GM12878 (cell line): ENCODE measurements at regions not wholly inside any gene's neighbourhood (a gene's known extent, or its start where the extent isn't known, plus 50 kb on each side); places are given as distances from the start of the nearest gene placed in this dataset.

Experiments used
- ATAC-seq: fragments of 200-7000 bp; cut with Tn5 transposase; 3 replicates; pipeline ENCODE4 v1.9.1; 2020; ENCODE audit warnings: mild to moderate bottlenecking, moderate library complexity
- BruUV-seq: library from RNA; stranded (reverse); fragments of 400-500 nt; replicated peaks from 2 replicates; lab custom pipeline; 2021; lab: Mats Ljungman, UMichigan
- CTCF ChIA-PET: fragments of 300-600 bp; sonication (Branson Sonifier 250); formaldehyde crosslinking; extraction: SDS; loops from one replicate; lab custom pipeline; 2021; ENCODE audit warnings: inconsistent platforms; lab: Yijun Ruan, JAX
- POLR2A ChIA-PET: fragments of 350-600 bp; formaldehyde crosslinking; extraction: SDS; loops from one replicate; lab custom pipeline; 2021; ENCODE audit warnings: inconsistent platforms; lab: Charles Lee
- RAD21 ChIA-PET: fragments of 300-600 bp; sonication (Branson Sonifier 250); formaldehyde crosslinking; loops from one replicate; lab custom pipeline; 2023; ENCODE audit warnings: antibody characterized with exemption; ENCODE audit not compliant: unreplicated experiment; lab: Charles Lee
- SMC1A ChIA-PET: fragments of 300-600 bp; sonication (Branson Sonifier 250); formaldehyde crosslinking; loops from one replicate; lab custom pipeline; 2023; ENCODE audit not compliant: unreplicated experiment, uncharacterized antibody; lab: Charles Lee
- DNase-seq: peaks from one replicate; pipeline ENCODE4 v3.0.0-alpha.2; 2011; ENCODE audit warnings: low read depth, low spot score
- FAIRE-seq: peaks from 3 replicates; lab custom pipeline; 2011; peaks lifted over from hg19 to GRCh38; lab: Jason Lieb, UNC
- H2AFZ ChIP-seq: 2 replicates; pipeline ENCODE4 v1.6.0; 2011; ENCODE audit warnings: low read depth, low read length, control low read depth; ENCODE audit not compliant: control insufficient read depth
- H3K27ac ChIP-seq: 2 replicates; pipeline ENCODE4 v1.5.1; 2011; ENCODE audit warnings: control low read depth; ENCODE audit not compliant: control insufficient read depth, insufficient read depth
- H3K27me3 ChIP-seq, 2 experiments: replicated peaks in 1 of 2; 2 replicates each; pipeline versions ENCODE4 v1.6.0 to v1.6.1; 2011; ENCODE audit warnings: low read length in 1 of 2; ENCODE audit not compliant: control insufficient read depth in 2 of 2, insufficient read depth in 2 of 2
- H3K36me3 ChIP-seq, 2 experiments: 2 replicates each; pipeline ENCODE4 v1.5.1; 2011; ENCODE audit warnings: low read length in 1 of 2; ENCODE audit not compliant: control insufficient read depth in 2 of 2, insufficient read depth in 2 of 2
- H3K4me1 ChIP-seq: 2 replicates; pipeline ENCODE4 v1.6.1; 2011; ENCODE audit warnings: mild to moderate bottlenecking, low read length, moderate library complexity, mixed read lengths; ENCODE audit not compliant: control insufficient read depth, insufficient read depth
- H3K4me2 ChIP-seq: 2 replicates; pipeline ENCODE4 v1.6.0; 2011; ENCODE audit warnings: control low read depth; ENCODE audit not compliant: control insufficient read depth, insufficient read depth
- H3K4me3 ChIP-seq: fragments of 200-600 bp; sonication (generic); 2 replicates; pipeline ENCODE4 v1.5.1; 2016
- H3K79me2 ChIP-seq: 2 replicates; pipeline ENCODE4 v1.6.0; 2011; ENCODE audit warnings: low read length; ENCODE audit not compliant: control insufficient read depth, insufficient read depth
- H3K9ac ChIP-seq: 2 replicates; pipeline ENCODE4 v1.8.0; 2011; ENCODE audit warnings: low read length, control low read depth, mixed read lengths; ENCODE audit not compliant: control insufficient read depth, insufficient read depth
- H3K9me3 ChIP-seq: replicated peaks from 3 replicates; pipeline ENCODE4 v1.5.1; 2011; ENCODE audit warnings: mild to moderate bottlenecking, low read length; ENCODE audit not compliant: control insufficient read depth, insufficient read depth
- H4K20me1 ChIP-seq: 2 replicates; pipeline ENCODE4 v1.6.0; 2011; ENCODE audit not compliant: control insufficient read depth, insufficient read depth
- CHD2 ChIP-seq: IDR thresholded peaks from 2 replicates; pipeline ENCODE4 v1.6.1; 2011; ENCODE audit warnings: low read depth, low read length, improper control_type of control experiment, borderline replicate concordance
- EZH2 ChIP-seq: IDR thresholded peaks from 2 replicates; pipeline ENCODE4 v1.6.1; 2012; ENCODE audit warnings: low read depth, mild to moderate bottlenecking, control low read depth, inconsistent platforms, low read length, borderline replicate concordance; ENCODE audit not compliant: control insufficient read depth
- YBX1 ChIP-seq: fragments of 450-650 bp; IDR thresholded peaks from 2 replicates; pipeline ENCODE4 v1.6.1; 2016; ENCODE audit warnings: antibody characterized with exemption
- ZNF24 ChIP-seq: fragments of 450-650 bp; IDR thresholded peaks from 2 replicates; pipeline ENCODE4 v1.6.1; 2017; ENCODE audit warnings: antibody characterized with exemption, mild to moderate bottlenecking
- ZNF622 ChIP-seq: fragments of 450-650 bp; IDR thresholded peaks from 2 replicates; pipeline ENCODE4 v1.6.1; 2017; ENCODE audit warnings: mild to moderate bottlenecking, inconsistent platforms
- WGBS: methylation state at CpG from one replicate; pipeline ENCODE4 v1.1.6; 2016; ENCODE audit warnings: low lambda C conversion rate; ENCODE audit not compliant: insufficient replicate concordance, insufficient coverage; ENCODE audit errors: missing lambda C conversion rate; 5-methylcytosine and 5-hydroxymethylcytosine counted together
- in situ Hi-C: fragments of 300-500 bp; cut with MboI; formaldehyde crosslinking; loops from 9 replicates; pipeline ENCODE4 v1.14.3; 2018; ENCODE audit warnings: mixed read lengths
- intact Hi-C: fragments of 100-400 bp; cut with micrococcal nuclease; formaldehyde crosslinking; loops from one replicate; pipeline ENCODE4 v1.14.2; 2022; ENCODE audit not compliant: unreplicated experiment
- TF ChIP-seq, protein P1 (sequence below): fragments of 450-650 bp; IDR thresholded peaks from 2 replicates; pipeline ENCODE4 v1.6.1; 2017; ENCODE audit warnings: mild to moderate bottlenecking, low read depth, inconsistent platforms; ENCODE audit not compliant: poor library complexity, severe bottlenecking
- TF ChIP-seq, protein P2 (sequence below): fragments of 450-650 bp; conservative IDR thresholded peaks from 2 replicates; pipeline ENCODE4 v1.6.1; 2017; ENCODE audit warnings: mild to moderate bottlenecking, moderate library complexity
- TF ChIP-seq, protein P3 (sequence below): fragments of 450-650 bp; formaldehyde crosslinking; IDR thresholded peaks from 2 replicates; pipeline ENCODE4 v1.5.0; 2022; ENCODE audit warnings: mild to moderate bottlenecking, missing genetic modification characterization

DNA sequence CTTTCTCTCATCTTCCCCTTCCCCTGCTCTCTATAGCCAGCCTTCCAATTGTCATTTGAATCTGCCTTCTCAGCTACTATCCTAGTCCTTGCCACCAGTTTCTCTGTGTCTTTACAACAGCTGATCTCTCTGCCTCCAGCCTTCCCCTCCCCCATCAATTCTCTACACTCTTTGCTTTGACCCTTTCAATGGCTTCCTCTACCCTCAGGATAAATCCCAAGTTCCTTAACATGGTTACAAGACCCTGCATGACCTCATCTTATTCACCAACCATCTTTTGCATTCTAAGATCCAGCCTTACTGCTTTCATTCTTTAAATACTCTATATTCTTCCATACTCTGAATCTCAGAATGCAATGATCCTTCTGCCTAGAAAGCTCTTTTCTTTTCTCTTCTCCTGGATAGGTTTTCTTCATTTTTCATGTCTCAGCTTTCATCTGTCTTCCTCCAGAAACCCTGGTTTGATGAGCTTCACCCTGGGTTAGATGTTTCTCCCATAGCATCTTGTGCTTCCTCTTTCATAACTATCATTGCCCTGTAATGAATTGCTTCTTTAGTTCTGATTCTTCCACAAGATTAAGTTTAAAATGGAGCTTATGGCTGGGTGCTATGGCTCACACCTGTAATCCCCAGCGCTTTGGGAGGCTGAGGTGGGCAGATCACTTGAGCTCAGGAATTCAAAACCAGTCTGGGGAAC lies 58.6 kb upstream of the ZSWIM6 start:
- H3K79me2 ChIP-seq, result no peaks in the 10 kb centered on the region
- DNase-seq (no peak), FAIRE-seq (no peak)
- H3K27ac ChIP-seq, result no peak overlapping the region
- no peak overlapping the region for H2AFZ ChIP-seq
- H3K4me3 ChIP-seq, result no peak overlapping the region
- ChIA-PET SMC1A (interaction anchor here (0.6 to 1.2 kb wide), 5 partner anchors 10 to 170 kb away, joined by 3 to 5 read pairs (median 3); no protein-coding TSS in a partner anchor), POLR2A (no interaction called here), RAD21 (no interaction called here), CTCF (interaction anchor here (2.0 kb wide), 1 partner anchor 11 kb away, joined by 7 read pairs; no protein-coding TSS in a partner anchor)
- H3K9me3 ChIP-seq, result no peaks in the 10 kb centered on the region
- no peaks in the 10 kb centered on the region for H3K27me3 ChIP-seq
- no peaks in the 10 kb centered on the region for H3K36me3 ChIP-seq
- BruUV-seq, result no TSS peak
- 0% methylated on average over 1 of the region's 1 CpG for WGBS
- intact Hi-C loops, result no loop called here
- H4K20me1 ChIP-seq, result no peaks in the 10 kb centered on the region
- TF ChIP-seq, protein P1, sequence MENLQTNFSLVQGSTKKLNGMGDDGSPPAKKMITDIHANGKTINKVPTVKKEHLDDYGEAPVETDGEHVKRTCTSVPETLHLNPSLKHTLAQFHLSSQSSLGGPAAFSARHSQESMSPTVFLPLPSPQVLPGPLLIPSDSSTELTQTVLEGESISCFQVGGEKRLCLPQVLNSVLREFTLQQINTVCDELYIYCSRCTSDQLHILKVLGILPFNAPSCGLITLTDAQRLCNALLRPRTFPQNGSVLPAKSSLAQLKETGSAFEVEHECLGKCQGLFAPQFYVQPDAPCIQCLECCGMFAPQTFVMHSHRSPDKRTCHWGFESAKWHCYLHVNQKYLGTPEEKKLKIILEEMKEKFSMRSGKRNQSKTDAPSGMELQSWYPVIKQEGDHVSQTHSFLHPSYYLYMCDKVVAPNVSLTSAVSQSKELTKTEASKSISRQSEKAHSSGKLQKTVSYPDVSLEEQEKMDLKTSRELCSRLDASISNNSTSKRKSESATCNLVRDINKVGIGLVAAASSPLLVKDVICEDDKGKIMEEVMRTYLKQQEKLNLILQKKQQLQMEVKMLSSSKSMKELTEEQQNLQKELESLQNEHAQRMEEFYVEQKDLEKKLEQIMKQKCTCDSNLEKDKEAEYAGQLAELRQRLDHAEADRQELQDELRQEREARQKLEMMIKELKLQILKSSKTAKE, result no peak
- no peak for TF ChIP-seq CHD2
- TF ChIP-seq, all 136 proteins: peak for 0
- no peak for ATAC-seq
- in situ Hi-C loops, result no loop called here
- Histone ChIP-seq H3K9ac (no peak overlapping the region), H3K4me2 (no peak overlapping the region), H3K4me1 (peaks cover 5% of the 10 kb centered on the region)

DNA sequence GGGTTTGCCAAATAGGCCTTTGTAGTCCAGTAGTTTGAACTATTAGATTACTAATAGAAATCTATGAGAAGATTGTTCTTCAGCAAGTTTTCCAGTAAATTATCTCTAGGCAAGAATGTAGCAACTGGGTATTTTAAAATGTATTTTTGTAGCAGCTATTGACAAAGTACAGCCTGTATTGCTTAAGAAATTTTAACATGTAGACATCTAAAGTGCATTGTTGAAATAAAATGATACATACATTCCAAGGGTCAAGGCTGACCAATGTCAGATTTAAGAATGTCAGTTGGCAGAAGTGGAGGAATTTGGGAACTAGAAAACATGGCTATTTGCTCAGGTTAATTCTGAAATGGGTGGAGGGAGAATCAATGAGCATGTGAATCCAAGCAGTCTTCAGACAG lies 57.5 kb upstream of the ZSWIM6 start:
- RAD21 ChIA-PET, result interaction anchor here (0.7 to 1.3 kb wide), 3 partner anchors 10 to 96 kb away, joined by 3 read pairs; no protein-coding TSS in a partner anchor
- Histone ChIP-seq H3K79me2 (no peaks in the 10 kb centered on the region), H4K20me1 (no peaks in the 10 kb centered on the region), H3K9me3 (no peaks in the 10 kb centered on the region), H3K27me3 (no peaks in the 10 kb centered on the region), H3K4me3 (no peak overlapping the region), H3K4me2 (no peak overlapping the region), H2AFZ (no peak overlapping the region), H3K27ac (no peak overlapping the region), H3K9ac (no peak overlapping the region), H3K36me3 (no peaks in the 10 kb centered on the region), H3K4me1 (peaks cover 5% of the 10 kb centered on the region)
- FAIRE-seq, result no peak
- in situ Hi-C loops, result no loop called here
- no peak for DNase-seq
- CTCF ChIA-PET, result interaction anchor here (1.4 to 2.0 kb wide), 2 partner anchors 12 to 28 kb away, joined by 3 to 7 read pairs; no protein-coding TSS in a partner anchor
- intact Hi-C loops, result no loop called here
- SMC1A ChIA-PET, result interaction anchor here (1.0 to 1.8 kb wide), 5 partner anchors 8 to 106 kb away, joined by 3 to 5 read pairs (median 3); no protein-coding TSS in a partner anchor
- BruUV-seq, result no TSS peak
- POLR2A ChIA-PET, result no interaction called here
- no peak for ATAC-seq
- TF ChIP-seq, protein P2, sequence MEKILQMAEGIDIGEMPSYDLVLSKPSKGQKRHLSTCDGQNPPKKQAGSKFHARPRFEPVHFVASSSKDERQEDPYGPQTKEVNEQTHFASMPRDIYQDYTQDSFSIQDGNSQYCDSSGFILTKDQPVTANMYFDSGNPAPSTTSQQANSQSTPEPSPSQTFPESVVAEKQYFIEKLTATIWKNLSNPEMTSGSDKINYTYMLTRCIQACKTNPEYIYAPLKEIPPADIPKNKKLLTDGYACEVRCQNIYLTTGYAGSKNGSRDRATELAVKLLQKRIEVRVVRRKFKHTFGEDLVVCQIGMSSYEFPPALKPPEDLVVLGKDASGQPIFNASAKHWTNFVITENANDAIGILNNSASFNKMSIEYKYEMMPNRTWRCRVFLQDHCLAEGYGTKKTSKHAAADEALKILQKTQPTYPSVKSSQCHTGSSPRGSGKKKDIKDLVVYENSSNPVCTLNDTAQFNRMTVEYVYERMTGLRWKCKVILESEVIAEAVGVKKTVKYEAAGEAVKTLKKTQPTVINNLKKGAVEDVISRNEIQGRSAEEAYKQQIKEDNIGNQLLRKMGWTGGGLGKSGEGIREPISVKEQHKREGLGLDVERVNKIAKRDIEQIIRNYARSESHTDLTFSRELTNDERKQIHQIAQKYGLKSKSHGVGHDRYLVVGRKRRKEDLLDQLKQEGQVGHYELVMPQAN, result no peak
- TF ChIP-seq, protein P3, sequence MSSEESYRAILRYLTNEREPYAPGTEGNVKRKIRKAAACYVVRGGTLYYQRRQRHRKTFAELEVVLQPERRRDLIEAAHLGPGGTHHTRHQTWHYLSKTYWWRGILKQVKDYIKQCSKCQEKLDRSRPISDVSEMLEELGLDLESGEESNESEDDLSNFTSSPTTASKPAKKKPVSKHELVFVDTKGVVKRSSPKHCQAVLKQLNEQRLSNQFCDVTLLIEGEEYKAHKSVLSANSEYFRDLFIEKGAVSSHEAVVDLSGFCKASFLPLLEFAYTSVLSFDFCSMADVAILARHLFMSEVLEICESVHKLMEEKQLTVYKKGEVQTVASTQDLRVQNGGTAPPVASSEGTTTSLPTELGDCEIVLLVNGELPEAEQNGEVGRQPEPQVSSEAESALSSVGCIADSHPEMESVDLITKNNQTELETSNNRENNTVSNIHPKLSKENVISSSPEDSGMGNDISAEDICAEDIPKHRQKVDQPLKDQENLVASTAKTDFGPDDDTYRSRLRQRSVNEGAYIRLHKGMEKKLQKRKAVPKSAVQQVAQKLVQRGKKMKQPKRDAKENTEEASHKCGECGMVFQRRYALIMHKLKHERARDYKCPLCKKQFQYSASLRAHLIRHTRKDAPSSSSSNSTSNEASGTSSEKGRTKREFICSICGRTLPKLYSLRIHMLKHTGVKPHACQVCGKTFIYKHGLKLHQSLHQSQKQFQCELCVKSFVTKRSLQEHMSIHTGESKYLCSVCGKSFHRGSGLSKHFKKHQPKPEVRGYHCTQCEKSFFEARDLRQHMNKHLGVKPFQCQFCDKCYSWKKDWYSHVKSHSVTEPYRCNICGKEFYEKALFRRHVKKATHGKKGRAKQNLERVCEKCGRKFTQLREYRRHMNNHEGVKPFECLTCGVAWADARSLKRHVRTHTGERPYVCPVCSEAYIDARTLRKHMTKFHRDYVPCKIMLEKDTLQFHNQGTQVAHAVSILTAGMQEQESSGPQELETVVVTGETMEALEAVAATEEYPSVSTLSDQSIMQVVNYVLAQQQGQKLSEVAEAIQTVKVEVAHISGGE (CRISPR knock-in tag), result no peak
- TF ChIP-seq YBX1 (no peak), ZNF24 (no peak), EZH2 (no peak), ZNF622 (no peak)
